ENCODE measurements at regions not wholly inside any gene's neighbourhood (a gene's known extent, or its start where the extent isn't known, plus 50 kb on each side); places are given as distances from the start of the nearest gene placed in this dataset.

DNA sequence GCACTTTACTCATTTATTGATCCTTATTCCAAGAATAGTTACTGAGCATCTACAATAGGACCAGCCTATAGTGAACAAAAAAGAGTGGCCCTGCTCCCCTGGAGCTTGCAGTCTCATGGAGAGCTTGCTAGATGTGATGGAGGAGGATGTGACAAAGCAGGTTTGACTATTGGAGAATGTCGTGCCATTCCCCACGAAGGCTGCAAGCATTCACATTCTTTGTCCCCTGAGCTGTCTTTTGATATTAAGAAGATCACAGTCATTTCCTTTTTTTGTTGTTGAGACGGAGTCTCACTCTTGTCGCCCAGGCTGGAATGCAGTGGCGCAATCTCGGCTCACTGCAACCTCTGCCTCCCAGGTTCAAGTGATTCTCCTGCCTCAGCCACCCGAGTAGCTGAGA lies 115.0 kb upstream of the ADAMTS18 start:
- TF ChIP-seq, protein P1, sequence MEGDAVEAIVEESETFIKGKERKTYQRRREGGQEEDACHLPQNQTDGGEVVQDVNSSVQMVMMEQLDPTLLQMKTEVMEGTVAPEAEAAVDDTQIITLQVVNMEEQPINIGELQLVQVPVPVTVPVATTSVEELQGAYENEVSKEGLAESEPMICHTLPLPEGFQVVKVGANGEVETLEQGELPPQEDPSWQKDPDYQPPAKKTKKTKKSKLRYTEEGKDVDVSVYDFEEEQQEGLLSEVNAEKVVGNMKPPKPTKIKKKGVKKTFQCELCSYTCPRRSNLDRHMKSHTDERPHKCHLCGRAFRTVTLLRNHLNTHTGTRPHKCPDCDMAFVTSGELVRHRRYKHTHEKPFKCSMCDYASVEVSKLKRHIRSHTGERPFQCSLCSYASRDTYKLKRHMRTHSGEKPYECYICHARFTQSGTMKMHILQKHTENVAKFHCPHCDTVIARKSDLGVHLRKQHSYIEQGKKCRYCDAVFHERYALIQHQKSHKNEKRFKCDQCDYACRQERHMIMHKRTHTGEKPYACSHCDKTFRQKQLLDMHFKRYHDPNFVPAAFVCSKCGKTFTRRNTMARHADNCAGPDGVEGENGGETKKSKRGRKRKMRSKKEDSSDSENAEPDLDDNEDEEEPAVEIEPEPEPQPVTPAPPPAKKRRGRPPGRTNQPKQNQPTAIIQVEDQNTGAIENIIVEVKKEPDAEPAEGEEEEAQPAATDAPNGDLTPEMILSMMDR (IDR thresholded peaks at IDR 0.05; ENCODE audit: borderline replicate concordance, control extremely low read depth, extremely low read depth, insufficient read depth, missing control alignments), result no peak
- in situ Hi-C loops (cut with MboI; ENCODE audit: low sequenced_read_pairs, unreplicated experiment), result no loop called here
- DNase-seq (ENCODE audit: low spot score), result no peak

DNA sequence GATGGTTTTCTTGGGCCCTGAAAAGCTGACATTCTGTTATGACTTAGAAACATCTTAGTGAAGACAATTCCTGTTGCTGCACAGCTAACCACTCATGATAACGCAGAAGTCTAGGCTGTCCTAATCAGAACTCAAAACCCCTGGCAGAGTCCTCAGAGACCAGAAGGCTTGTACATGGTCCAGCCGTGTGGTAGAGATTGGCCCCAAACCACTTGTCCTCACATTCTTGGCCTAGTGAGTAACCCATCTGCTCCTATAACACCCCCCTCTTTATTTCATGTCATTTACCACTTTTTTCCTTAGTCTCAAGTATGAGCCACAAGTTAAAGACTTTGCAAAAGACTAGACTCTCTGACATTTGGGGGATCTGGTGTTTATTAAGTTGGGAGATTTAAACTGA lies 116.5 kb upstream of the ADAMTS18 start:
- TF ChIP-seq, protein P1 (IDR thresholded peaks at IDR 0.05; ENCODE audit: borderline replicate concordance, control extremely low read depth, extremely low read depth, insufficient read depth, missing control alignments), result no peak
- no peak for DNase-seq (ENCODE audit: low spot score)
- in situ Hi-C loops (cut with MboI; ENCODE audit: low sequenced_read_pairs, unreplicated experiment), result no loop called here

DNA sequence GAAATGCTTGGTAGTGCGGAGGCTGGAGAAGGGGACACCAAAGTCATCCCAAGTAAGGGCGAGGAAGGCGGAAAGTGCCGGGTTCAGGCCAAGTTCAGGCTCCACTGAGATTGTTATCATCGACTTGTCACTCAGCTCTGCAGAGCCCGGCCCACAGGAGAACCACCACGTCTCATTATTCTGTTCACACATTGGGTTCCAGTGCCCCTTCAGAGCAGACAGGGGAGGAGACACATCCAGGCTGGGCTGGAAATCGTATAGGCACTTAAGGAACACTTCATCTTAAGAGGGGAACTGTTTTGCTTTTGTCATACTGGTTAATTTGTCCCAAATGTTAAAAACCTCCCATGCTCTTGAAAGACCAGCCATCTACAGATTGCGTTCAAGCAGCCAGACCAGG lies 118.3 kb upstream of the ADAMTS18 start:
- TF ChIP-seq, protein P1 (IDR thresholded peaks at IDR 0.05; ENCODE audit: borderline replicate concordance, control extremely low read depth, extremely low read depth, insufficient read depth, missing control alignments), result no peak
- in situ Hi-C loops (cut with MboI; ENCODE audit: low sequenced_read_pairs, unreplicated experiment), result no loop called here
- no peak for DNase-seq (ENCODE audit: low spot score)

DNA sequence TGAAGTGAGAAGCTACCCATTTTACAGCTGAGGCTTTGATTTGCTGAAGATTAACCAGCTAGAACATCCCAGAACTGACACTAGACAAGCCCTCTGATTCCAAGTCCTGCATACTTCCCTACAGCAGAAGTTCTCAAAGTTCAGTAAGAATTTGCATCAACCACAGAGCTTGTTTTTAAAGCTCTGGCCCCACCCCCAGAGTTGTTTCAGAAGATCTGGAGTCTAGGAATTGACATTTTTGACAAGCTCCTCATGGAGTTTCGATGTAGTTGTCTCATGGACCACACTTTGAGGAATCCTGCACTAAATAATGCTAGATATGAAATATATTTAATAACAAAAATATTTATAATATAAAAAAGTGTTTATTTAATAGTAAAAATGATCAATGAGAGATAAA lies 120.3 kb upstream of the ADAMTS18 start:
- in situ Hi-C loops (cut with MboI; ENCODE audit: low sequenced_read_pairs, unreplicated experiment), result no loop called here
- no peak for DNase-seq (ENCODE audit: low spot score)
- TF ChIP-seq, protein P1 (IDR thresholded peaks at IDR 0.05; ENCODE audit: borderline replicate concordance, control extremely low read depth, extremely low read depth, insufficient read depth, missing control alignments), result no peak

DNA sequence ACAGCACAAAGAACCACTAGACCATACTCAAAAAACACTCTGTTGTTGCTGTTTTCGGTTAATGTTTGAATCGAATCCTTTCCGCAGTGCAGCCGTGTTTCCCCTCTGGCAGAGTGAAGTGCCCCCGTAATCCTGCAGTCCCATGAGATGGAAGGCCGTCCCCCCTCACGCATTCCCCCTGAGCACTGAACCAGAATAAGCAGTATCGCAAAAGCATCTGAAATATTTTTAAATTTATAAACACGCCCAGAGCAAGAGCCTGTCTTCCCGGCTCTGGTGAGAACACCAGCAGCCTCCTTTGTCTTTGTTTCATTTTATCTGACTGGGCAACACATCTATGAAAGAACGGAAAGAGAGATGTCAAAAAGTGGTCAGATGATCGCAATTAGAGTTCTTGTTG lies 121.0 kb upstream of the ADAMTS18 start:
- in situ Hi-C loops (cut with MboI; ENCODE audit: low sequenced_read_pairs, unreplicated experiment), result no loop called here
- no peak for DNase-seq (ENCODE audit: low spot score)
- TF ChIP-seq, protein P1 (IDR thresholded peaks at IDR 0.05; ENCODE audit: borderline replicate concordance, control extremely low read depth, extremely low read depth, insufficient read depth, missing control alignments), result no peak

DNA sequence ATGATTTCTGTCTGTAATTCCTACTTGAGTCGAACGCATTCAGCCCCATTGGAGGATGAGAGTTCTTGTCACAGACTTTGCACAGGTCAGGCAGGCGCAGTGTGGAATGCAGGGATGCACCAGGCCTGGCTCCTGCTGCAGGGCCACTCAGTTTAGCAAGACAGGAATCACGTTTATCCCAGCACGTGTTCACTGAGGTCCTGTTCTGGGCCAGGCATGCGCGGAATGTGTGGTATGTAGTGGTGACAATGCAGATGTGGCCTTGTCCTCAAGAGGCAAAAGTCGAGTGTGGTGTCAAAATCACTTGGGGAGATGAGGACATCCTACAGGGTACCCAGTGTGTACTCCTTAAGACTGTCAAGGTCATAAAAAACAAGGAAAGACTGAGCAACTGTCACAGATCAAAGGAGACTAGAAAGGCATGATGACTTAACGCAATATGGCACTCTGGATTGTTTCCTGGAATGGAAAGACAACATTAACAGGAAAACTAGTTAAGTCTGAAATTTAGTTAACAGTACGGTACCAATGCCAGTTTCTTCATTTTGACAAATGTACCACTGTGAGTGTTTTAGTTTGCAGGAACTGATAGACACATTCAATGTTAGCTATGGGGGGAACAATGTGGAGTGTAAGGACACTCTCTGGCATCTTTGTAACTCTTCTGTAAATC lies 121.5 kb upstream of the ADAMTS18 start:
- in situ Hi-C loops (cut with MboI; ENCODE audit: low sequenced_read_pairs, unreplicated experiment), result no loop called here
- TF ChIP-seq, protein P1 (IDR thresholded peaks at IDR 0.05; ENCODE audit: borderline replicate concordance, control extremely low read depth, extremely low read depth, insufficient read depth, missing control alignments), result no peak
- no peak for DNase-seq (ENCODE audit: low spot score)

Measured in GM13976 (cell line).